Muscle of leg (tissue), 3 donors: ENCODE measurements at regions not wholly inside any gene's neighbourhood (a gene's known extent, or its start where the extent isn't known, plus 50 kb on each side); places are given as distances from the start of the nearest gene placed in this dataset.
"Not testable (repeated sequence)": the region's sequence is repeated elsewhere in the genome, so short reads cannot be mapped to it uniquely, and the experiment has no call there.

Experiments used
- DNase-seq: peaks from one replicate; pipeline ENCODE4 v3.0.0; 2013
- H3K27ac ChIP-seq: one replicate; pipeline ENCODE4 v1.5.1; 2013; ENCODE audit warnings: mild to moderate bottlenecking, low read length, control low read depth
- H3K27me3 ChIP-seq: one replicate; pipeline ENCODE4 v1.6.1; 2013; ENCODE audit warnings: low read length; ENCODE audit not compliant: control insufficient read depth, insufficient read depth
- H3K36me3 ChIP-seq: one replicate; pipeline ENCODE4 v1.6.1; 2013; ENCODE audit warnings: low read length; ENCODE audit not compliant: control insufficient read depth, insufficient read depth
- H3K4me1 ChIP-seq: one replicate; pipeline ENCODE4 v1.6.1; 2013; ENCODE audit warnings: low read length; ENCODE audit not compliant: control insufficient read depth, insufficient read depth
- H3K4me3 ChIP-seq: one replicate; pipeline ENCODE4 v1.5.1; 2013; ENCODE audit warnings: low read length, control low read depth
- H3K9me3 ChIP-seq: replicated peaks from 2 replicates; pipeline ENCODE4 v1.6.1; 2013; ENCODE audit warnings: low read depth, low read length; ENCODE audit not compliant: control insufficient read depth
- WGBS: methylation state at CpG from one replicate; pipeline ENCODE4 v1.1.5; 2013; ENCODE audit warnings: missing lambda C conversion rate; ENCODE audit not compliant: insufficient coverage; 5-methylcytosine and 5-hydroxymethylcytosine counted together

GRCh38 chr4:42309361-42310260, 87.7 kb upstream of the SHISA3 start:
- H3K27ac ChIP-seq: no peak overlapping the region
- no peaks in the 10 kb centered on the region for H3K27me3 ChIP-seq
- H3K9me3 ChIP-seq: no peaks in the 10 kb centered on the region
- no peak for DNase-seq
- no peaks in the 10 kb centered on the region for H3K4me1 ChIP-seq
- no peak overlapping the region for H3K4me3 ChIP-seq
- no peaks in the 10 kb centered on the region for H3K36me3 ChIP-seq
- WGBS: 50% methylated on average over 4 of the region's 9 CpGs

GRCh38 chr4:42310358-42310757, 86.9 kb upstream of the SHISA3 start:
- Histone ChIP-seq H3K4me1 (no peaks in the 10 kb centered on the region), H3K36me3 (no peaks in the 10 kb centered on the region), H3K9me3 (no peaks in the 10 kb centered on the region), H3K4me3 (no peak overlapping the region), H3K27me3 (no peaks in the 10 kb centered on the region), H3K27ac (no peak overlapping the region)
- WGBS: 33% methylated on average over 3 of the region's 5 CpGs
- no peak for DNase-seq

- Histone ChIP-seq H3K9me3 (no peaks in the 10 kb centered on the region), H3K4me3 (no peak overlapping the region), H3K27ac (no peak overlapping the region), H3K27me3 (no peaks in the 10 kb centered on the region), H3K36me3 (no peaks in the 10 kb centered on the region), H3K4me1 (no peaks in the 10 kb centered on the region)
- WGBS: 94% methylated on average over 2 of the region's 5 CpGs
- DNase-seq: no peak
These were observed 86.5 kb upstream of the SHISA3 start for GRCh38 chr4:42310806-42311205.

- Histone ChIP-seq H3K27me3 (no peaks in the 10 kb centered on the region), H3K36me3 (no peaks in the 10 kb centered on the region), H3K9me3 (no peaks in the 10 kb centered on the region), H3K4me3 (no peak overlapping the region), H3K4me1 (no peaks in the 10 kb centered on the region), H3K27ac (no peak overlapping the region)
- DNase-seq: no peak
- WGBS: 59% methylated on average over 2 of the region's 3 CpGs
These were observed 85.7 kb upstream of the SHISA3 start for GRCh38 chr4:42311591-42311990.

- DNase-seq, H3K4me3 ChIP-seq, H3K9me3 ChIP-seq, H3K36me3 ChIP-seq, H3K27me3 ChIP-seq, H3K4me1 ChIP-seq, H3K27ac ChIP-seq: not testable (repeated sequence)
- WGBS: 94% methylated on average over 5 of the region's 6 CpGs
These were observed 83.9 kb upstream of the SHISA3 start for GRCh38 chr4:42313420-42313819.

GRCh38 chr4:42313872-42314271, 83.4 kb upstream of the SHISA3 start:
- DNase-seq: no peak
- H3K4me3 ChIP-seq: no peak overlapping the region
- no peaks in the 10 kb centered on the region for H3K4me1 ChIP-seq
- WGBS: 97% methylated on average over 5 of the region's 16 CpGs
- H3K27ac ChIP-seq: no peak overlapping the region
- no peaks in the 10 kb centered on the region for H3K9me3 ChIP-seq
- no peaks in the 10 kb centered on the region for H3K27me3 ChIP-seq
- H3K36me3 ChIP-seq: no peaks in the 10 kb centered on the region

GRCh38 chr4:42315231-42315630, 82.1 kb upstream of the SHISA3 start:
- H3K27me3 ChIP-seq: no peaks in the 10 kb centered on the region
- no peaks in the 10 kb centered on the region for H3K9me3 ChIP-seq
- no peaks in the 10 kb centered on the region for H3K4me1 ChIP-seq
- no peak for DNase-seq
- WGBS: 95% methylated on average over 22 of the region's 28 CpGs
- no peak overlapping the region for H3K4me3 ChIP-seq
- H3K27ac ChIP-seq: no peak overlapping the region
- H3K36me3 ChIP-seq: no peaks in the 10 kb centered on the region

- Histone ChIP-seq H3K27me3 (no peaks in the 10 kb centered on the region), H3K27ac (no peak overlapping the region), H3K4me1 (no peaks in the 10 kb centered on the region), H3K36me3 (no peaks in the 10 kb centered on the region), H3K9me3 (no peaks in the 10 kb centered on the region), H3K4me3 (no peak overlapping the region)
- WGBS: 86% methylated on average over 1 of the region's 10 CpGs
- DNase-seq: no peak
These were observed 76.4 kb upstream of the SHISA3 start for GRCh38 chr4:42320822-42321388.

- Histone ChIP-seq H3K27ac (no peak overlapping the region), H3K36me3 (no peaks in the 10 kb centered on the region), H3K4me3 (no peak overlapping the region), H3K27me3 (no peaks in the 10 kb centered on the region), H3K4me1 (no peaks in the 10 kb centered on the region), H3K9me3 (no peaks in the 10 kb centered on the region)
- DNase-seq: no peak
- 55% methylated on average over 2 of the region's 5 CpGs for WGBS
These were observed 71.2 kb upstream of the SHISA3 start for GRCh38 chr4:42326040-42326439.

- 97% methylated on average over 2 of the region's 2 CpGs for WGBS
- Histone ChIP-seq H3K27me3 (no peaks in the 10 kb centered on the region), H3K4me1 (no peaks in the 10 kb centered on the region), H3K4me3 (no peak overlapping the region), H3K36me3 (no peaks in the 10 kb centered on the region), H3K9me3 (no peaks in the 10 kb centered on the region), H3K27ac (no peak overlapping the region)
- DNase-seq: no peak
These were observed 70.8 kb upstream of the SHISA3 start for GRCh38 chr4:42326524-42326923.
